Activated CD4-positive, alpha-beta T cell treated with anti-CD3 and anti-CD28 coated beads for 36 hours (primary cell): ENCODE measurements at regions not wholly inside any gene's neighbourhood (a gene's known extent, or its start where the extent isn't known, plus 50 kb on each side); places are given as distances from the start of the nearest gene placed in this dataset.
"Not testable (repeated sequence)": the region's sequence is repeated elsewhere in the genome, so short reads cannot be mapped to it uniquely, and the experiment has no call there.

Source experiments
- ATAC-seq: fragments of 200-7000 bp; cut with Tn5 transposase; one replicate; pipeline ENCODE4 v1.10.0; 2021; ENCODE audit warnings: mild to moderate bottlenecking, moderate library complexity
- CTCF ChIA-PET: fragments of 350-600 bp; sonication (Branson Sonifier 250); formaldehyde crosslinking; loops from one replicate; lab custom pipeline; 2021; ENCODE audit warnings: antibody characterized with exemption; lab: Charles Lee
- POLR2A ChIA-PET: fragments of 350-600 bp; sonication (Branson Sonifier 250); formaldehyde crosslinking; loops from one replicate; lab custom pipeline; 2021; ENCODE audit warnings: antibody characterized with exemption, inconsistent platforms; lab: Charles Lee
- DNase-seq: peaks from one replicate; pipeline ENCODE4 v3.0.0-alpha.2; 2020
- H3K27ac Mint-ChIP-seq: one replicate; pipeline ENCODE4 v1.8.0; 2021; ENCODE audit warnings: mixed read lengths
- H3K27me3 Mint-ChIP-seq: one replicate; pipeline ENCODE4 v1.8.0; 2021; ENCODE audit warnings: mixed read lengths
- H3K36me3 Mint-ChIP-seq: one replicate; pipeline ENCODE4 v1.8.0; 2021; ENCODE audit warnings: low read depth, mixed read lengths
- H3K4me1 Mint-ChIP-seq: one replicate; pipeline ENCODE4 v1.8.0; 2021; ENCODE audit warnings: mixed read lengths
- H3K4me3 Mint-ChIP-seq: one replicate; pipeline ENCODE4 v1.8.0; 2021; ENCODE audit warnings: mild to moderate bottlenecking, moderate library complexity, mixed read lengths
- H3K9me3 Mint-ChIP-seq: one replicate; pipeline ENCODE4 v1.8.0; 2021; ENCODE audit warnings: low read depth, mixed read lengths
- intact Hi-C, 2 experiments: fragments of 100-400 bp; cut with DNase I in 1 of 2; cut with micrococcal nuclease in 1 of 2; formaldehyde crosslinking; loops; one replicate each; pipeline versions ENCODE4 v1.14.2 to v1.15.1; 2022 to 2024; cut with DNase I, micrococcal nuclease

DNA sequence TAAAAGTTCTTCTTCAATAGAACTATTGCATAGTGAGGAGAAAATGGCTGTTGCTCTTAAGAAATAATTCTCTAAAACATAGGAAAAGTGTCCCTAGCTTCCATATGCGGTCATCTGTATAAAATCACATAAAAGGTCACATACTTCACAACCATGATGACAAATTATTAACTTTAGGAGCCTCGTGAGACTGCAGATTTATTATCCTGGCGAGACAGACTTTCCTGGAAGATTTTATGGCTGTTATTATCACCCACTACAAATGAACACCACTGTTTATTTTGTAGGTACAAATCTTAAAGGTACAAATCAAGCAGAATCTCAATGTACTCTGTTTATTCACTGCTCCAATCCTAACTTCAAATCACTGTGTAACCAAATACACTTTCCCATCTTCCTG lies 55.0 kb upstream of the AGAP4 start:
- H3K9me3 Mint-ChIP-seq, intact Hi-C loops, POLR2A ChIA-PET, H3K27me3 Mint-ChIP-seq, H3K27ac Mint-ChIP-seq, CTCF ChIA-PET, H3K4me3 Mint-ChIP-seq, DNase-seq, H3K36me3 Mint-ChIP-seq, ATAC-seq, H3K4me1 Mint-ChIP-seq: not testable (repeated sequence)

- CTCF ChIA-PET, ATAC-seq, H3K36me3 Mint-ChIP-seq, H3K27me3 Mint-ChIP-seq, H3K4me3 Mint-ChIP-seq, H3K27ac Mint-ChIP-seq, intact Hi-C loops, DNase-seq, POLR2A ChIA-PET, H3K9me3 Mint-ChIP-seq, H3K4me1 Mint-ChIP-seq: not testable (repeated sequence)
Observed at GRCh38 chr10:45903614-45904013, 56.3 kb upstream of the AGAP4 start.

DNA sequence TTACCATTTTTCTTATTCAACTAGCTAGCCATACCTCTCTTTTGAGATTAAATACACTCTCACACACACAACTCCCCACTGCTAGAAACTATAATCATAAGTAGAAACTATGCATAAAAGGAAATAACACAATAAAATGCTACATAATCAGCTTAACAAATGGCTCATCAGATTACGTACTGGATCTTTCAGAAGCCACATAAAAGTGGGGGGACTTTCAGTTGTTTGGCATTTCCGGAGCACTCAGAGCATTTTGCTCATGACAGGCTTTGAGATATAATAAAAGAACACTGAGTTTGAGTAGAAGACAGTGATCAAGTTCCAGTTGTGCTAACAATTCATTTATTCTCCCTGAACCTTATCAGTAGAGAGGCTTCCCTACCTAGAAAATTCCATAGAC lies 56.8 kb upstream of the AGAP4 start:
- H3K36me3 Mint-ChIP-seq, H3K27ac Mint-ChIP-seq, CTCF ChIA-PET, H3K4me3 Mint-ChIP-seq, H3K4me1 Mint-ChIP-seq, POLR2A ChIA-PET, DNase-seq, H3K27me3 Mint-ChIP-seq, intact Hi-C loops, H3K9me3 Mint-ChIP-seq: not testable (repeated sequence)
- ATAC-seq, result peak; percentile 26

DNA sequence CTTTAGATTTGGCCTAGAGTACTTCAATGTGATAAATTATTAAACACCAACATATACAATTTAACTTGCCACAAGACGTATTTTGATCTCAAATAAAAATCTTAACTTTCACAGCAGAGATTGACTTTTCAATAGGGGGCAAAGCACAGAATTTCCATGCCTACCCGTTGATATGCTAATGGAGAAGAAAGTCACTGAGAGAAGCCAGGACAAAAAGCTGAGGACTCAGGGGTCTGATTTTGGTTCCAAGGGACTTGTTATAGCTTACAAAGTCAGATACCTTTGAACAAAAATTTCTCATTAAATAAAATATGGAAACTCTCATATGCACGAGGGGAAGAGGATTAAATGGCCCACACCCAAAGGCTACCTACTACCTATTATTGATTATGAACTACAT lies 59.1 kb upstream of the TIMM23 start:
- H3K27ac Mint-ChIP-seq, CTCF ChIA-PET, DNase-seq, H3K9me3 Mint-ChIP-seq, H3K36me3 Mint-ChIP-seq, POLR2A ChIA-PET, ATAC-seq, H3K4me3 Mint-ChIP-seq, H3K4me1 Mint-ChIP-seq, intact Hi-C loops, H3K27me3 Mint-ChIP-seq: not testable (repeated sequence)

DNA sequence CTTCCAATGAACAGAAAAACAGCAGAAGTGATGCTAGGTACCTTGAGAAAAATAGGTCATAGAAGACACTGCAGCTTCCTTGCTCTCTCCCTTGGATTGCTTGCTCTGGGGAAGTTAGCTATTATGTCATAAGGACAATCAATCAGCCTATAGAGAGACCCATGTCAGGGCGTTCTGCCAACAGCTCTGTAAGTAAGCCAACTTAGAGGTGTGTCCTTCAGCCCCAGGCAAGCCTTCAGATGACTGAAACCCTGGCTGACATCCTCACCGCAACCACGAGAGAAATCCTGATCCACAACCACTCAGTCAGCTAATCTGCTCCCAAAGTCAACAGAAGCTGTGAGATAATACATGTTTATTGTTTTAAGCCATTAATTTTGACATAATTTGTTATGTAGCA lies 57.5 kb upstream of the TIMM23 start:
- H3K27ac Mint-ChIP-seq, H3K4me1 Mint-ChIP-seq, DNase-seq, H3K4me3 Mint-ChIP-seq, CTCF ChIA-PET, intact Hi-C loops, H3K9me3 Mint-ChIP-seq, POLR2A ChIA-PET, H3K36me3 Mint-ChIP-seq, ATAC-seq, H3K27me3 Mint-ChIP-seq: not testable (repeated sequence)

DNA sequence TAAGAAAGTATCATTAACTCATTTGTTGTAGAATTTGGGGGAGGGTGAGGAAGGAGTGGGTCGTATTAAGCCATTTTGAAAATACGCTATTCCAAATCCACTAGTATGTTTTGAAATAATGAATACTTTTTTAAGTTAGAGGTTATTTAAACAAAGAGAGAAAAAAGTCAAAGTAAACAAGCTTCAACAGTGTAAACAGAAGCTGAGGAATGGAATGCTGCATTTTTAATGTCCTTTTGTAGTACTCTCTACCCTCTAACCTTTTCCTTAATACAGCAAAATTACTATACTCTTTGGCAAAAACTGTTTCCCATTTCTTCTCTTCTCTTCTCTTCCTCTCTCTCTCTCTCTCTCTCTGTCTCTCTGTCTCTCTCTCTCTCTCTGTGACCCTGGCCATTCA lies 56.7 kb upstream of the TIMM23 start:
- POLR2A ChIA-PET, H3K4me1 Mint-ChIP-seq, H3K4me3 Mint-ChIP-seq, H3K27me3 Mint-ChIP-seq, DNase-seq, H3K9me3 Mint-ChIP-seq, ATAC-seq, H3K27ac Mint-ChIP-seq, H3K36me3 Mint-ChIP-seq, intact Hi-C loops, CTCF ChIA-PET: not testable (repeated sequence)

DNA sequence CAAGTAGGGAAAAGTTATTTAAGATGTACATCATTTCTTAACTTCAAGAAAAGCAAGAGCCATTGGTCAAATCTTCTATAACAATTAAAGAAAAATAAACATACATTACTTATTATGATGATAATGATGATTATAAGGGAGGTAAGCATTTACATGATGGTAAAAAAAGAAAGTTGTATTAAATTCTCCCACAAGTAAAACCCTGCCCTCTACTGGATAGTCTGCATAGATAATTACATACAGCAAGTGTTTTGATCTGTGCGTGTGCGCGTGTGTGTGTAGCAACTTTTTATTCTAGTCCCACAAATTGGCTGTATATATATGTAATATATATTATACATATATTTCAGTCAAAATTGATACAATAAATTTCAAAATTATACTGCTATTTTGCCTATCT lies 51.4 kb upstream of the TIMM23 start:
- H3K27ac Mint-ChIP-seq, ATAC-seq, H3K4me1 Mint-ChIP-seq, H3K36me3 Mint-ChIP-seq, H3K4me3 Mint-ChIP-seq, H3K27me3 Mint-ChIP-seq, CTCF ChIA-PET, intact Hi-C loops, H3K9me3 Mint-ChIP-seq, DNase-seq, POLR2A ChIA-PET: not testable (repeated sequence)
